Adrenal gland (tissue), 9 donors: ENCODE measurements at regions not wholly inside any gene's neighbourhood (a gene's known extent, or its start where the extent isn't known, plus 50 kb on each side); places are given as distances from the start of the nearest gene placed in this dataset.

Experiments
- DNase-seq, 7 donors: peaks; one replicate each; pipeline ENCODE4 v3.0.0-alpha.2; 2019 to 2020
- H3K27ac ChIP-seq, 5 donors: fragments of 200-600 bp; sonication (generic) in 4 of 5; 1 replicate in 3 of 5; 2 replicates in 2 of 5; pipeline versions ENCODE4 v1.5.1 to v1.8.0; 2016 to 2020; ENCODE audit warnings: mild to moderate bottlenecking in 1 of 5
- H3K27me3 ChIP-seq: fragments of 200-600 bp; 2 replicates; pipeline ENCODE4 v1.8.0; 2021
- H3K36me3 ChIP-seq, 2 donors: fragments of 200-600 bp; replicated peaks in 1 of 2; 1 replicate in 1 of 2; 2 replicates in 1 of 2; pipeline versions ENCODE4 v1.5.1 to v1.8.0; 2018 to 2022
- H3K4me1 ChIP-seq, 2 donors: fragments of 200-600 bp; replicated peaks in 1 of 2; 1 replicate in 1 of 2; 2 replicates in 1 of 2; pipeline versions ENCODE4 v1.5.1 to v1.8.0; 2018 to 2021
- H3K4me3 ChIP-seq, 4 donors: fragments of 200-600 bp; sonication (generic) in 3 of 4; one replicate each; pipeline ENCODE4 v1.5.1; 2016 to 2018
- H3K9me3 ChIP-seq, 3 donors: fragments of 200-600 bp; sonication (generic) in 1 of 3; replicated peaks in 1 of 3; 1 replicate in 2 of 3; 2 replicates in 1 of 3; pipeline versions ENCODE4 v1.5.1 to v1.8.0; 2016 to 2021
- POLR2A ChIP-seq, 2 donors: fragments of 450-650 bp; IDR thresholded peaks; one replicate each; pipeline ENCODE4 v1.6.1; 2017; ENCODE audit warnings: antibody characterized with exemption in 2 of 2, mild to moderate bottlenecking in 2 of 2, moderate library complexity in 1 of 2
- WGBS, 4 donors: extraction: QIAGEN DNeasy Blood & Tissue Kit in 2 of 4; methylation state at CpG; one replicate each; pipeline versions ENCODE4 v1.1.5 to v1.1.7; 2013 to 2017; 5-methylcytosine and 5-hydroxymethylcytosine counted together
- intact Hi-C, 2 donors: fragments of 100-400 bp; cut with DNase I; formaldehyde crosslinking; loops; one replicate each; pipeline versions ENCODE4 v1.14.1 to v1.15.0; 2022 to 2023
- TF ChIP-seq, protein P1 (sequence below), 6 experiments: fragments of 450-650 bp in 4 of 6; fragments of 200-600 bp in 2 of 6; sonication (generic) in 1 of 6; IDR thresholded peaks; 1 replicate in 5 of 6; 2 replicates in 1 of 6; pipeline versions ENCODE4 v1.5.1 to v1.8.0; 2016 to 2021; ENCODE audit warnings: antibody characterized with exemption in 6 of 6, mild to moderate bottlenecking in 2 of 6, moderate library complexity in 1 of 6
- donor health status: healthy with polysubstance abuse.
- donor health status: Bipolar disorder and iron deficiency.
- donor health status: DM: yes; HTN: yes; CAD: no.
- donor health status: DM: no; HTN: no; CAD: no.
- donor health status: DM: no; HTN: no; CAD: no.

DNA sequence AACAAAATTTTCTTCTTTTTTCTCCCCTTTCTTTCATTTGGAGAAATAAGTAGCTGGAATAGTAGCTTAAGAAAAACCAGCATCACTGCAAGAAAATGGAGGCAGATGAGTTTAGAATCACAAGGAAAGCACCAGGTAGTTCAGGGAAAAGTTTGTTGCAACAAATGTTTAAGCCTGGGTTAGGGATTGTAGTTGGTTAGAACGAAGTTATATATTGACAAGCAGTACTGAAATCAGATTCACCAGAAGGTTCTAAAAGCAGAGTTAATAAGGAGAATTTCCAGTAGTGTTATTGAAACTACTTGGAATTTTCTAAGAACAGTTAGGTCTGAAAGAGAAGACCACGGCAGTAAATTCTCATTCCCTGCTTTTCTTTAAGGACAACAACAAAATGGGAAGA, 70.2 kb downstream of the BMP2 start:
- WGBS, 4 donors = 44 to 68% (median 62%) methylated on average over 2 of the region's 2 CpGs
- Histone ChIP-seq H3K36me3 (no peaks in the 10 kb centered on the region), H3K4me3 (no peak overlapping the region), H3K27me3 (peaks cover 11% of the 10 kb centered on the region), H3K4me1 (no peaks in the 10 kb centered on the region), H3K9me3 (no peaks in the 10 kb centered on the region), H3K27ac (no peak overlapping the region)
- no peak for DNase-seq
- intact Hi-C loops = no loop called here
- TF ChIP-seq, protein P1, sequence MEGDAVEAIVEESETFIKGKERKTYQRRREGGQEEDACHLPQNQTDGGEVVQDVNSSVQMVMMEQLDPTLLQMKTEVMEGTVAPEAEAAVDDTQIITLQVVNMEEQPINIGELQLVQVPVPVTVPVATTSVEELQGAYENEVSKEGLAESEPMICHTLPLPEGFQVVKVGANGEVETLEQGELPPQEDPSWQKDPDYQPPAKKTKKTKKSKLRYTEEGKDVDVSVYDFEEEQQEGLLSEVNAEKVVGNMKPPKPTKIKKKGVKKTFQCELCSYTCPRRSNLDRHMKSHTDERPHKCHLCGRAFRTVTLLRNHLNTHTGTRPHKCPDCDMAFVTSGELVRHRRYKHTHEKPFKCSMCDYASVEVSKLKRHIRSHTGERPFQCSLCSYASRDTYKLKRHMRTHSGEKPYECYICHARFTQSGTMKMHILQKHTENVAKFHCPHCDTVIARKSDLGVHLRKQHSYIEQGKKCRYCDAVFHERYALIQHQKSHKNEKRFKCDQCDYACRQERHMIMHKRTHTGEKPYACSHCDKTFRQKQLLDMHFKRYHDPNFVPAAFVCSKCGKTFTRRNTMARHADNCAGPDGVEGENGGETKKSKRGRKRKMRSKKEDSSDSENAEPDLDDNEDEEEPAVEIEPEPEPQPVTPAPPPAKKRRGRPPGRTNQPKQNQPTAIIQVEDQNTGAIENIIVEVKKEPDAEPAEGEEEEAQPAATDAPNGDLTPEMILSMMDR (IDR thresholded peaks at IDR 0.05) = no peak
- no peak for TF ChIP-seq POLR2A (IDR thresholded peaks at IDR 0.05)

DNA sequence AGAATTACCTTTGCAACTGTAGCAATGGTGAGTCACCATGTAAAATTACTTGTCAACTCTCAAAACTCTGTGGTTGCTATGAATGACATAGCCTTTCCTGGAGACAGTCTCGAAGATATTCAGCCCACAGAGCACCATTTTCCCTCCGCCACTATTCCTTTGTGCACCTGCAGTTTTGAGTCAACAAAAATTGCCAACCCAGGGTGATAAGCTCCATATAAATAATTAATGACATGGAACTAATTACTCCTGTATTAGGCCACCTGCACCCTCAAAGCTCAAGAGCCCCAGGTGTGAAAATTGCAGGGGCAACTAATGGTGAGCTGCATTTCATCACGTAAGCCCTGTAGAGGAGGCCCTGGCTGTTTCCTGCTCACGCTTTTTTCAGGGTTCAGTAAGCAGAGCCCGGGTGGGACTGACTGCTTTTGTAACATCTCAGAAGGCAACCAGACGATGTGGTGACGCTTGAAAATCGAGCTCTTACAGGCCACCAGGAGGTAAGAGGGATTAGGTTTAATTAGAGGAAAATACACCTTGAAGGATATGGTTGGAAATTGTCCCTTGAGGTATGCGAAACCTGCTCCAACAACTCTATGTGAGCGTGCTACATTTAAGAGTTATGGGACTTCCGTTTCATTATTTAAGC, 70.8 kb downstream of the BMP2 start:
- Histone ChIP-seq H3K27me3 (peaks cover 11% of the 10 kb centered on the region), H3K36me3 (no peaks in the 10 kb centered on the region), H3K4me1 (no peaks in the 10 kb centered on the region), H3K4me3 (no peak overlapping the region), H3K9me3 (no peaks in the 10 kb centered on the region), H3K27ac (no peak overlapping the region)
- no peak for DNase-seq
- 56 to 66% (median 62%) methylated on average over 10 to 11 of the region's 11 CpGs for WGBS, 4 donors
- intact Hi-C loops = no loop called here
- TF ChIP-seq POLR2A (IDR thresholded peaks at IDR 0.05) = no peak
- TF ChIP-seq, protein P1 (IDR thresholded peaks at IDR 0.05) = no peak

DNA sequence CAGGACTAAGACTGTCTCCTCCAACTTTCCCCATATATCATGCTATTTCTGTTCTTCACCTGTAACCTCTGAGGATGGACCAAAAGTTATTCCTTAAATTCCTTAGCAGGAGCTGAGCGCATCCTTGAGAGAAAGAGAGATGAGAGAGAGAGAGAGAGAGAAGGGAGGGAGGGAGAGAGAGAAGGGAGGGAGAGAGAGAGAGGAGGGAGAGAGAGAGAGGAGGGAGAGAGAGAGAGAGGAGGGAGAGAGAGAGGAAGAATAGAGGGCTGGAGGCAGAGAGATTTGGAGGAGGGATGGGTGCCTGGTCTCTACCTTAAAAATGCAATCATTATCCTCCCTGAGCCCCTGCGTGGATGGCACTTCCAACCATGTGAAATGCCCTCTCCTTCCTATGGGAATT, 73.6 kb downstream of the BMP2 start:
- H3K36me3 ChIP-seq = no peaks in the 10 kb centered on the region
- WGBS, 4 donors = 74 to 85% (median 79%) methylated on average over 2 of the region's 2 CpGs
- no peaks in the 10 kb centered on the region for H3K9me3 ChIP-seq
- TF ChIP-seq, protein P1 (IDR thresholded peaks at IDR 0.05) = no peak
- no peak for TF ChIP-seq POLR2A (IDR thresholded peaks at IDR 0.05)
- H3K27me3 ChIP-seq = peaks cover 11% of the 10 kb centered on the region
- no peaks in the 10 kb centered on the region for H3K4me1 ChIP-seq
- intact Hi-C loops = no loop called here
- no peak overlapping the region for H3K27ac ChIP-seq
- H3K4me3 ChIP-seq = no peak overlapping the region
- no peak for DNase-seq

DNA sequence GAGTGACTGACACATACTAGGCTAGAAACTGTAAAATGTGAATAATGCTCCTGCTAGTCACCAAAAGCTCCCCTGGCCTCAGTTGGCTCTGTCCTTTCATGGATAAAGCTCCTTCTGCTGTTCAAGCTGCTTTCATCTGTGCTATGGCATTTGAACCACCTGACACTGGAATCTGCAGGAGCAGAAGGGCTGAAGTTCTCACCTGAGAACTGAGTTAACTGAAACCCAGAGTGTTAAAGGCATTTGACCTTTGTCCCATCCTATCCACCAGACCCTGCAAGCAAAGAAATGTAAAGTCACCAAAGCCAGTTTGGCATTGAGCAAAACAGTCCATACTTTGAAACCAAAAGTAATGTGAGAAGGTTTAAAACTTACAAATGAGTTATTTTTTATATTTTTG, 77.7 kb downstream of the BMP2 start:
- H3K27me3 ChIP-seq = peaks cover 4% of the 10 kb centered on the region
- H3K4me1 ChIP-seq = no peaks in the 10 kb centered on the region
- H3K4me3 ChIP-seq = no peak overlapping the region
- H3K27ac ChIP-seq = no peak overlapping the region
- H3K9me3 ChIP-seq = no peaks in the 10 kb centered on the region
- DNase-seq = no peak
- intact Hi-C loops = no loop called here
- TF ChIP-seq, protein P1 (IDR thresholded peaks at IDR 0.05) = no peak
- TF ChIP-seq POLR2A (IDR thresholded peaks at IDR 0.05) = no peak
- H3K36me3 ChIP-seq = no peaks in the 10 kb centered on the region
